GM12891 (cell line): ENCODE measurements at regions not wholly inside any gene's neighbourhood (a gene's known extent, or its start where the extent isn't known, plus 50 kb on each side); places are given as distances from the start of the nearest gene placed in this dataset.

ENCODE experiments used
- PAX5 ChIP-seq: IDR thresholded peaks from 2 replicates; pipeline ENCODE4 v1.6.1; 2011; ENCODE audit warnings: low read length, moderate library complexity, mild to moderate bottlenecking; ENCODE audit not compliant: insufficient read depth, severe bottlenecking
- POLR2A ChIP-seq: IDR thresholded peaks from 2 replicates; pipeline ENCODE4 v1.6.1; 2011; ENCODE audit warnings: low read depth, low read length, control low read depth
- POLR2AphosphoS5 ChIP-seq: IDR thresholded peaks from 2 replicates; pipeline ENCODE4 v1.6.1; 2011; ENCODE audit warnings: low read depth, low read length, control low read depth
- TAF1 ChIP-seq: IDR thresholded peaks from 2 replicates; pipeline ENCODE4 v1.6.1; 2011; ENCODE audit warnings: low read depth, low read length, control low read depth

DNA sequence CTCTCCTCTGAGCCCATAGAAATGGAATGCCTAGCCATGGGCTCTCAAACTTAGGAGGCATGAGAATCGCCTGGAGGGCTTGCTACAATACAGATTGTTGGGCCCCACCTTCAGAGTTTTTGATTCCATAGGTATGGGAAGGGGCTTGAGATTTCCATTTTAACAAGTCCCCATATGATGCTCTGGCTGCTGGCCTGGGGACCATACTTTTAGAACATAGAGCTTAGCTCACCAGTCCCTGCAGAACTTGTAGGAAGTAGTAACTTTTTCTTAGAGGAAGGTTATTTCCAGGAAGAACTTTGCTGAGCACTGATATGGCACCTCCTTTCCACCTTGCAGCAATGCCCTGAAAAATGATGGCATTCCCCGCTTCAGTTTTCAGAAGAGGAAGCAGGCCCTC is 177.0 kb upstream of the ZMIZ1 start:
- no peak for TF ChIP-seq PAX5
- no peak for TF ChIP-seq TAF1
- TF ChIP-seq POLR2AphosphoS5: no peak
- no peak for TF ChIP-seq POLR2A
